ENCODE measurements at regions not wholly inside any gene's neighbourhood (a gene's known extent, or its start where the extent isn't known, plus 50 kb on each side); places are given as distances from the start of the nearest gene placed in this dataset.

DNA sequence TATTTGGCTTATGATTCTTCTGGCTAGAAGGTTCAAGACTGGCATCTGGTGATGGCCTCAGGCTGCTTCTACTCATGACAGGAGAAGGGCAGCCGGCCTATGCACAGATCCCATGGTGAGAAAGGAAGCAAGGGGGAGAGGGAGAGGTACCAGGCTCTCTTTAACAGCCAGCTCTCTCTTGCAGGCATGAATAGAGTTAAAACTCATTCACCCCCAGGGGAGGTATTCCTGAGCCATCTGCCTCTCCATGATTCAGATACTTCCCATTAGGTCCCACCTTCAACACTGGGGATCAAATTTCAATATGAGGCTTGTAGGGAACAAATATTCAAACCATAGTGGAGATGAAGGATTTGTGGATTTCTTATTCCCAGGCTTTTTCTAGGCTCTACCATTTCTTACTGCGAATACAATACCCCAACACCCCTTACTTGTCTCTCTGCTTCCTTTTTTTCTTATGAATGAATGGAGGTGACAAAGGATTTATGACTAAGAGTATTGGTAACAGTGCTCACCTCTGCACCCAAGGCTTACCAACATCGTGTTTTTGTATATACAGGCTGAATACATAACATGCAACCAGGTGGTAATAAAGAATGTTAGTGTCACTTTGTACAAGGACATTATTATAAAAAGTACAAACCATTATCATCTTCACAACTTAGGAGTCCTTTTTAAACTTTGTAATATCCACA, 454.6 kb upstream of the TRIB2 start:
- no peaks in the 10 kb centered on the region for H3K27me3 ChIP-seq
- H3K27ac ChIP-seq: no peak overlapping the region
- H3K36me3 ChIP-seq: no peaks in the 10 kb centered on the region
- H3K9me3 ChIP-seq: no peaks in the 10 kb centered on the region
- H3K4me1 ChIP-seq: no peaks in the 10 kb centered on the region
- H3K4me3 ChIP-seq: no peak overlapping the region
- TF ChIP-seq POLR2A (IDR thresholded peaks at IDR 0.05) (no peak), CTCF (IDR thresholded peaks at IDR 0.05) (no peak)
- DNase-seq: no peak

DNA sequence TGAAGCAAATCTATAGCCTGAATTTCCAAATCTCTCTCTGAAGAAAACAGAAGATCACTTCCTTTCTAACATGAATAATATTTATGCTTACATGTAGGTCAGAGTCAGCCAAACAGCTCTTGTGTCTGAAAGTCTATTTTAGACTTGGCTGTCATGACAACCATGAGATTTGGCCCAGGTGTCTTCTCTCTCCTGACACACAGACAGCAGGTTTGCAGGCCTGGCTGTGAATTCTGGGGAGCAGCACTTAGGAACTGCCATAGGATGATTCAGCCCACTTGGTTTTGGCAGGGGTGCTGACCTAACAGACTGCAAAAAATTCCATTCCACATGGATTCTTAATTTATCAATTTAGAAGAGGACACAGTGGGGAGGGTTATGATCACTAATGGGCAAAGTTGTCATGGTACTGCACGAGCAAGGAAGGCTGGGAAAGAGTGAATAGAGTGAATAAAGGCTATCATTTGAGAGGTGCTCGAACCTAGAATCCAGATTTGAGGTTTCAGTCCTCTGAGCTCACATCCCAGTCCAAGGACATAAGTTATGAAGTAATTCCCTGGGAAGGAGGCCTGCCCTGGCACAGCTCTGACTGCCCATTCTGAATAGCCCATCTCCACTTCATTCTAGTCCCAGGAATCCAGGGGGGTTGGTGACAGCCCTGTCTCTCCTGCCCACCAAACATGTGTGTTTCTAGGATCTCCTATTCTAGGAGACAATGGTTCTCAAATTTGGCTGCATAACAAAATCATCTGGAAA, 453.9 kb upstream of the TRIB2 start:
- Histone ChIP-seq H3K4me3 (no peak overlapping the region), H3K9me3 (no peaks in the 10 kb centered on the region), H3K4me1 (no peaks in the 10 kb centered on the region), H3K36me3 (no peaks in the 10 kb centered on the region), H3K27me3 (no peaks in the 10 kb centered on the region), H3K27ac (no peak overlapping the region)
- no peak for TF ChIP-seq POLR2A (IDR thresholded peaks at IDR 0.05)
- no peak for TF ChIP-seq CTCF (IDR thresholded peaks at IDR 0.05)
- no peak for DNase-seq

DNA sequence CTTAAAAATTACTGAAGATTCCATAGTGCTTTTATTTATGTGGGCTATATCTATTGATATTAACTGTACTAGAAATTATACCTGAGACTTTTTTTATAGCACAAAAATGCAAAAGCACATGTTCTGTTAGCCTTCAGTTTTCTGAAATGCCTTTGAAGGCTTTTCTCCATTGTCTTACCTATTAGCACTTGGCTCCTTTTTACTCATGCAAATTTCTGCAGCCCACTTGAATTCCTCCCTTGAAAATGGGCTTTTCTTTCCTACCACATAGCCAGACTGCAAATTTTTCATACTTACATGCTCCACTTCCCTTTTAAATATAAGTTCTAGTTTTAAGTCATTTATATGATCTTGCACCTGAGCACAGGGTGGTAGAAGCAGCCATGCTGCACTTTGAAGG, 453.0 kb upstream of the TRIB2 start:
- no peaks in the 10 kb centered on the region for H3K9me3 ChIP-seq
- no peak for TF ChIP-seq POLR2A (IDR thresholded peaks at IDR 0.05)
- no peak for TF ChIP-seq CTCF (IDR thresholded peaks at IDR 0.05)
- no peak overlapping the region for H3K27ac ChIP-seq
- H3K4me1 ChIP-seq: no peaks in the 10 kb centered on the region
- no peaks in the 10 kb centered on the region for H3K27me3 ChIP-seq
- H3K36me3 ChIP-seq: no peaks in the 10 kb centered on the region
- no peak for DNase-seq
- H3K4me3 ChIP-seq: no peak overlapping the region

GRCh38 chr2:12264146-12264545, 452.6 kb upstream of the TRIB2 start:
- no peaks in the 10 kb centered on the region for H3K4me1 ChIP-seq
- H3K36me3 ChIP-seq: no peaks in the 10 kb centered on the region
- no peak overlapping the region for H3K27ac ChIP-seq
- no peak for TF ChIP-seq POLR2A (IDR thresholded peaks at IDR 0.05)
- no peak for TF ChIP-seq CTCF (IDR thresholded peaks at IDR 0.05)
- no peak overlapping the region for H3K4me3 ChIP-seq
- DNase-seq: no peak
- no peaks in the 10 kb centered on the region for H3K27me3 ChIP-seq
- no peaks in the 10 kb centered on the region for H3K9me3 ChIP-seq

GRCh38 chr2:12265646-12266045, 451.1 kb upstream of the TRIB2 start:
- Histone ChIP-seq H3K9me3 (no peaks in the 10 kb centered on the region), H3K36me3 (no peaks in the 10 kb centered on the region), H3K27me3 (no peaks in the 10 kb centered on the region), H3K4me1 (no peaks in the 10 kb centered on the region), H3K27ac (no peak overlapping the region), H3K4me3 (no peak overlapping the region)
- DNase-seq: no peak
- TF ChIP-seq POLR2A (IDR thresholded peaks at IDR 0.05) (no peak), CTCF (IDR thresholded peaks at IDR 0.05) (no peak)

All from Peyer's patch (tissue), 4 donors.